ENCODE measurements at regions not wholly inside any gene's neighbourhood (a gene's known extent, or its start where the extent isn't known, plus 50 kb on each side); places are given as distances from the start of the nearest gene placed in this dataset.
"Not testable (repeated sequence)": the region's sequence is repeated elsewhere in the genome, so short reads cannot be mapped to it uniquely, and the experiment has no call there.

- H3K27ac ChIP-seq, result no peak overlapping the region
- TF ChIP-seq, protein P1, sequence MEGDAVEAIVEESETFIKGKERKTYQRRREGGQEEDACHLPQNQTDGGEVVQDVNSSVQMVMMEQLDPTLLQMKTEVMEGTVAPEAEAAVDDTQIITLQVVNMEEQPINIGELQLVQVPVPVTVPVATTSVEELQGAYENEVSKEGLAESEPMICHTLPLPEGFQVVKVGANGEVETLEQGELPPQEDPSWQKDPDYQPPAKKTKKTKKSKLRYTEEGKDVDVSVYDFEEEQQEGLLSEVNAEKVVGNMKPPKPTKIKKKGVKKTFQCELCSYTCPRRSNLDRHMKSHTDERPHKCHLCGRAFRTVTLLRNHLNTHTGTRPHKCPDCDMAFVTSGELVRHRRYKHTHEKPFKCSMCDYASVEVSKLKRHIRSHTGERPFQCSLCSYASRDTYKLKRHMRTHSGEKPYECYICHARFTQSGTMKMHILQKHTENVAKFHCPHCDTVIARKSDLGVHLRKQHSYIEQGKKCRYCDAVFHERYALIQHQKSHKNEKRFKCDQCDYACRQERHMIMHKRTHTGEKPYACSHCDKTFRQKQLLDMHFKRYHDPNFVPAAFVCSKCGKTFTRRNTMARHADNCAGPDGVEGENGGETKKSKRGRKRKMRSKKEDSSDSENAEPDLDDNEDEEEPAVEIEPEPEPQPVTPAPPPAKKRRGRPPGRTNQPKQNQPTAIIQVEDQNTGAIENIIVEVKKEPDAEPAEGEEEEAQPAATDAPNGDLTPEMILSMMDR (IDR thresholded peaks at IDR 0.05), result no peak
- TF ChIP-seq ZFX (IDR thresholded peaks at IDR 0.05; ENCODE audit: borderline replicate concordance), result no peak
These were observed 96.0 kb upstream of the FAM174B start for GRCh38 chr15:92751528-92751927.

DNA sequence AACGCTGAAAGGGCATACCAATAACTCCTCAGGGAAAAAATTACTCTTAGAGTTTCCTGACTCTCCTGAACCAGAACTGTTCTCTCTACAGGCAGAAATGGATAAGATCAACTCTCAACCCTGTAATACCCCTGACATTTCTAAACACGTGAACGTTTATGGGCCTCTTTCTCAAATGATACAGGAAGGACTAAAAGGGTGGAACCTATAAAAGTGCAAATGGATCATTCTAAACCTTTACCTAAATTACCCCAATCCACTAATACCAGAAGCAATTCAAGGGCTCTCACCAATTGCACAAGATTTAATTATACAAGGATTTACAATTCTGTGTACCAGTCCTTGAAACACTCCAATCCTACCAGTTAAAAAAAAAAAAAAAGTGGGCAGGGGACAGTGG, 98.0 kb upstream of the FAM174B start:
- H3K27ac ChIP-seq, result no peak overlapping the region
- no peak for TF ChIP-seq ZFX (IDR thresholded peaks at IDR 0.05; ENCODE audit: borderline replicate concordance)
- TF ChIP-seq, protein P1 (IDR thresholded peaks at IDR 0.05), result no peak

DNA sequence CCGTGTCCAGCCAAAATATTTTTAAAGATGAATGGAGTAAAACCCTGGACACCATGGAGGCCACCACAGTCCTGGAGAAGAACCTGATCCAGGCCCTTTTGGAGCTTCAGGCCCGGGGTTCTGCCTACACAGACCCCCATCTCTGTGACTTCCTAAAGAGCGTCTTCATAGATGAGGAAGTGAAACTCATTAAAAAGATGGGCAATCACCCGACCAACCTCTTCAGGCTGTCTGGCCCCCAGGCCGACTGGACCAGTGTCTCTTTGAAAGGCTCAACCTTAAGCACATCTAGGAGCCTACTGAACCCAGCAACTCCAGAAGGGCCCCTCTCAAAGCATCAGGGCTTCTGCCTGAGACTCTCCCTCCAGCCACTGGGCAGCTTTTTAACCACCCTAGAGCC, 107.9 kb upstream of the FAM174B start:
- no peak overlapping the region for H3K27ac ChIP-seq
- TF ChIP-seq ZFX (IDR thresholded peaks at IDR 0.05; ENCODE audit: borderline replicate concordance), result no peak
- TF ChIP-seq, protein P1 (IDR thresholded peaks at IDR 0.05), result no peak

- H3K27ac ChIP-seq, result not testable (repeated sequence)
These were observed 112.6 kb upstream of the FAM174B start for GRCh38 chr15:92768131-92768530.

DNA sequence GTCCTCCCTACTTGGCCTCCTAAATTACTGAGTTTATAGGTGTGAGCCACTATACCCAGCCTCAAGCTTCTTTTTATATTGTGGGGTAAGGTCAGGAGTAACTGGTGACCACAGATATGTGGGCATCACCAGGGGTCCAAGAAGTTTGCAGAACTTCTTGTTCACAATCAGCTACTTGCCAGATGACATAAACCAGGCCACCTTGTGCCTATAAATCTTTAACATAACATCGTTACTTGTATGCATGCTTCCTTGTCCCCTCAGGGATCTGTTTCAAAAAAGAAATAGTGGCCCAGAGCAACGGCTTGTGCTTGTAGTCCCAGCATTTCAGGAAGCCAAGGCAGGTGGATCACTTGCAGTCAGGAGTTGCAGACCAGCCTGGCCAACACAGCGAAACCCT, 115.1 kb upstream of the FAM174B start:
- no peak for TF ChIP-seq ZFX (IDR thresholded peaks at IDR 0.05; ENCODE audit: borderline replicate concordance)
- TF ChIP-seq, protein P1 (IDR thresholded peaks at IDR 0.05), result no peak

DNA sequence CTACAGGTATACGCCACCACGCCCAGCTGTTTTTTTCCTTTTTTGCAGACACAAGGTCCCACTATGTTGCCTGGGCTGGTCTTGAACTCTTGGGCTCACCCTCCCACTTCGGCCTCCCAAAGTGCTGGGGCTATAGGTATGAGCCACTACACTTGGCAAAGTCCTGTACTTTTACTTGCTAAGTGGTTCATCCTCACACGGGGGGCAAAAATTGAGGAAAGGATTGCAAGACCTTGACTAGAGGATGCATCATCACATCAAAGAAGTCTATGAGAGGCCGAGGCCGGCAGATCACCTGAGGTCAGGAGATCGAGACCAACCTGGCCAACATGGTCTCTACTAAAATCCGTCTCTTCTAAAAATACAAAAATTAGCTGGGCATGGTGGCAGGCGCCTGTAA, 116.5 kb upstream of the FAM174B start:
- H3K27ac ChIP-seq, result no peak overlapping the region
- TF ChIP-seq, protein P1 (IDR thresholded peaks at IDR 0.05), result no peak

More for the DNA sequence above, 115.1 kb upstream of the FAM174B start:
- H3K27ac ChIP-seq, result no peak overlapping the region

- TF ChIP-seq, protein P1 (IDR thresholded peaks at IDR 0.05), result no peak
- H3K27ac ChIP-seq, result no peak overlapping the region
These were observed 117.2 kb upstream of the FAM174B start for GRCh38 chr15:92772626-92773244.

GRCh38 chr15:92773340-92773739, 117.8 kb upstream of the FAM174B start:
- H3K27ac ChIP-seq, result no peak overlapping the region
- TF ChIP-seq, protein P1 (IDR thresholded peaks at IDR 0.05), result no peak
- no peak for TF ChIP-seq ZFX (IDR thresholded peaks at IDR 0.05; ENCODE audit: borderline replicate concordance)

Data from 22Rv1 (cell line).